Neuronal stem cell (in vitro differentiated cells): ENCODE measurements at regions not wholly inside any gene's neighbourhood (a gene's known extent, or its start where the extent isn't known, plus 50 kb on each side); places are given as distances from the start of the nearest gene placed in this dataset.

Experiments used
- DNase-seq: peaks from one replicate; pipeline ENCODE4 v3.0.0-alpha.2; 2013; ENCODE audit warnings: low spot score
- H2AFZ ChIP-seq: one replicate; pipeline ENCODE4 v1.6.1; 2013; ENCODE audit warnings: mild to moderate bottlenecking, low read length, inconsistent platforms
- H2AK5ac ChIP-seq: 2 replicates; pipeline ENCODE4 v1.6.1; 2013; ENCODE audit warnings: low read depth, mild to moderate bottlenecking, inconsistent platforms, low read length, moderate library complexity, mixed read lengths
- H2BK120ac ChIP-seq: 2 replicates; pipeline ENCODE4 v1.6.1; 2013; ENCODE audit warnings: low read depth, mild to moderate bottlenecking, inconsistent platforms, low read length, moderate library complexity, mixed read lengths
- H2BK12ac ChIP-seq: one replicate; pipeline ENCODE4 v1.6.1; 2013; ENCODE audit warnings: low read length, inconsistent platforms
- H2BK15ac ChIP-seq: 2 replicates; pipeline ENCODE4 v1.6.1; 2013; ENCODE audit warnings: mild to moderate bottlenecking, low read length, inconsistent platforms, mixed read lengths
- H2BK5ac ChIP-seq: one replicate; pipeline ENCODE4 v1.6.1; 2013; ENCODE audit warnings: inconsistent platforms, mild to moderate bottlenecking, low read length, moderate library complexity
- H3K14ac ChIP-seq: one replicate; pipeline ENCODE4 v1.6.1; 2013; ENCODE audit warnings: low read length, inconsistent platforms
- H3K18ac ChIP-seq: 2 replicates; pipeline ENCODE4 v1.6.1; 2013; ENCODE audit warnings: low read length, inconsistent platforms
- H3K23ac ChIP-seq: 2 replicates; pipeline ENCODE4 v1.6.1; 2013; ENCODE audit warnings: low read depth, mild to moderate bottlenecking, mixed read lengths, low read length, inconsistent platforms; ENCODE audit not compliant: poor library complexity
- H3K27ac ChIP-seq: replicated peaks from 3 replicates; pipeline ENCODE4 v1.5.1; 2013; ENCODE audit warnings: low read length, inconsistent platforms
- H3K27me3 ChIP-seq, 3 experiments: 2 replicates each; pipeline ENCODE4 v1.6.1; 2013; ENCODE audit warnings: low read length in 3 of 3, mild to moderate bottlenecking in 2 of 3, inconsistent platforms in 1 of 3, low read depth in 1 of 3, mixed read lengths in 1 of 3, moderate library complexity in 1 of 3; ENCODE audit not compliant: control insufficient read depth in 3 of 3, insufficient read depth in 3 of 3
- H3K36me3 ChIP-seq, 2 donors: replicated peaks in 1 of 2; 2 replicates each; pipeline ENCODE4 v1.6.1; 2013; ENCODE audit warnings: low read length in 2 of 2; ENCODE audit not compliant: control insufficient read depth in 2 of 2, insufficient read depth in 2 of 2
- H3K4ac ChIP-seq: 2 replicates; pipeline ENCODE4 v1.6.1; 2013; ENCODE audit warnings: inconsistent platforms, mild to moderate bottlenecking, low read length, moderate library complexity
- H3K4me1 ChIP-seq, 2 donors: 1 replicate in 1 of 2; 2 replicates in 1 of 2; pipeline ENCODE4 v1.6.1; 2013; ENCODE audit warnings: low read length in 2 of 2, low read depth in 1 of 2; ENCODE audit not compliant: control insufficient read depth in 2 of 2, insufficient read depth in 1 of 2
- H3K4me2 ChIP-seq: one replicate; pipeline ENCODE4 v1.6.1; 2013; ENCODE audit warnings: mild to moderate bottlenecking, low read length, inconsistent platforms; ENCODE audit not compliant: insufficient read depth, poor library complexity, severe bottlenecking
- H3K4me3 ChIP-seq, 2 donors: 2 replicates each; pipeline ENCODE4 v1.5.1; 2013; ENCODE audit warnings: low read length in 2 of 2, mild to moderate bottlenecking in 2 of 2, inconsistent platforms in 1 of 2, moderate library complexity in 1 of 2
- H3K79me1 ChIP-seq: one replicate; pipeline ENCODE4 v1.6.1; 2013; ENCODE audit warnings: low read depth, mild to moderate bottlenecking, inconsistent platforms, low read length, moderate library complexity
- H3K9ac ChIP-seq: one replicate; pipeline ENCODE4 v1.6.1; 2013; ENCODE audit warnings: mild to moderate bottlenecking, low read depth, low read length, inconsistent platforms; ENCODE audit not compliant: poor library complexity
- H3K9me3 ChIP-seq, 2 donors: replicated peaks in 1 of 2; 2 replicates each; pipeline versions ENCODE3 to v1.6.1; 2013; ENCODE audit warnings: low read length in 2 of 2, mild to moderate bottlenecking in 2 of 2, inconsistent platforms in 1 of 2, low read depth in 1 of 2, mixed read lengths in 1 of 2, moderate library complexity in 1 of 2; ENCODE audit not compliant: control insufficient read depth in 2 of 2, insufficient read depth in 1 of 2
- H4K8ac ChIP-seq: one replicate; pipeline ENCODE4 v1.6.1; 2013; ENCODE audit warnings: low read depth, mild to moderate bottlenecking, inconsistent platforms, low read length, moderate library complexity
- H4K91ac ChIP-seq: one replicate; pipeline ENCODE4 v1.6.1; 2013; ENCODE audit warnings: low read length, low read depth, mild to moderate bottlenecking, inconsistent platforms; ENCODE audit not compliant: poor library complexity
- WGBS, 2 donors: extraction: QIAGEN DNeasy Blood & Tissue Kit; methylation state at CpG; one replicate each; pipeline ENCODE4 v1.1.7; 2013; ENCODE audit warnings: missing lambda C conversion rate in 2 of 2, mixed read lengths in 1 of 2; ENCODE audit not compliant: insufficient read length in 2 of 2, insufficient replicate concordance in 1 of 2; ENCODE audit errors: extremely low coverage in 2 of 2; 5-methylcytosine and 5-hydroxymethylcytosine counted together

- Histone ChIP-seq H3K36me3 (no peaks in the 10 kb centered on the region), H2BK120ac (no peak overlapping the region), H3K4me3 (no peak overlapping the region), H2BK15ac (no peak overlapping the region), H2BK12ac (no peak overlapping the region), H3K4ac (no peak overlapping the region), H3K23ac (no peak overlapping the region), H4K8ac (no peak overlapping the region), H3K9ac (no peak overlapping the region), H2BK5ac (no peak overlapping the region), H3K27me3 (no peaks in the 10 kb centered on the region), H3K9me3 (peaks cover 0 to 2% of the 10 kb centered on the region in 2 donors), H3K4me2 (no peak overlapping the region), H3K27ac (no peak overlapping the region), H2AFZ (no peak overlapping the region), H3K4me1 (peaks cover 14 to 20% of the 10 kb centered on the region in 2 donors), H4K91ac (no peak overlapping the region), H2AK5ac (no peak overlapping the region), H3K18ac (no peak overlapping the region), H3K14ac (no peak overlapping the region), H3K79me1 (no peaks in the 10 kb centered on the region)
- no CpG with 5 or more reads among the region's 4 CpGs for WGBS, 2 donors
- DNase-seq, result no peak
Observed at GRCh38 chr2:12557688-12558087, 159.0 kb upstream of the TRIB2 start.

GRCh38 chr2:12558519-12558918, 158.2 kb upstream of the TRIB2 start:
- DNase-seq, result no peak
- H4K8ac ChIP-seq, result no peak overlapping the region
- no peak overlapping the region for H3K4me2 ChIP-seq
- H2AK5ac ChIP-seq, result no peak overlapping the region
- H3K23ac ChIP-seq, result no peak overlapping the region
- H3K27me3 ChIP-seq, result no peaks in the 10 kb centered on the region
- no peak overlapping the region for H2BK15ac ChIP-seq
- no peak overlapping the region for H2AFZ ChIP-seq
- no peak overlapping the region for H3K14ac ChIP-seq
- no peak overlapping the region for H4K91ac ChIP-seq
- H2BK5ac ChIP-seq, result no peak overlapping the region
- H2BK120ac ChIP-seq, result no peak overlapping the region
- no peak overlapping the region for H3K18ac ChIP-seq
- H3K9me3 ChIP-seq, result no peaks in the 10 kb centered on the region
- H3K36me3 ChIP-seq, result no peaks in the 10 kb centered on the region
- no peak overlapping the region for H2BK12ac ChIP-seq
- H3K4me1 ChIP-seq, result peaks cover 14 to 19% of the 10 kb centered on the region in 2 donors
- no peak overlapping the region for H3K4ac ChIP-seq
- no peak overlapping the region for H3K27ac ChIP-seq
- no peaks in the 10 kb centered on the region for H3K79me1 ChIP-seq
- H3K4me3 ChIP-seq, result no peak overlapping the region
- no peak overlapping the region for H3K9ac ChIP-seq
- no CpG with 5 or more reads among the region's 2 CpGs for WGBS, 2 donors

- no peak overlapping the region for H3K4me2 ChIP-seq
- H3K9me3 ChIP-seq, result no peaks in the 10 kb centered on the region
- H3K4ac ChIP-seq, result no peak overlapping the region
- H3K23ac ChIP-seq, result no peak overlapping the region
- H3K27ac ChIP-seq, result no peak overlapping the region
- H4K8ac ChIP-seq, result no peak overlapping the region
- no peak overlapping the region for H2BK12ac ChIP-seq
- H4K91ac ChIP-seq, result no peak overlapping the region
- no peak for DNase-seq
- H3K4me1 ChIP-seq, result peaks cover 6 to 13% of the 10 kb centered on the region in 2 donors
- H3K27me3 ChIP-seq, result no peaks in the 10 kb centered on the region
- no peaks in the 10 kb centered on the region for H3K79me1 ChIP-seq
- no peak overlapping the region for H3K4me3 ChIP-seq
- no peak overlapping the region for H3K14ac ChIP-seq
- H2AK5ac ChIP-seq, result no peak overlapping the region
- H3K9ac ChIP-seq, result no peak overlapping the region
- no peak overlapping the region for H3K18ac ChIP-seq
- H2AFZ ChIP-seq, result no peak overlapping the region
- no peak overlapping the region for H2BK120ac ChIP-seq
- H3K36me3 ChIP-seq, result no peaks in the 10 kb centered on the region
- no peak overlapping the region for H2BK5ac ChIP-seq
- no peak overlapping the region for H2BK15ac ChIP-seq
- no CpG with 5 or more reads among the region's 9 CpGs for WGBS, 2 donors
Observed at GRCh38 chr2:12560618-12561017, 156.1 kb upstream of the TRIB2 start.

GRCh38 chr2:12567411-12567810, 149.3 kb upstream of the TRIB2 start:
- no peak overlapping the region for H3K27ac ChIP-seq
- WGBS, 2 donors, result no CpG with 5 or more reads among the region's 3 CpGs
- H4K91ac ChIP-seq, result no peak overlapping the region
- H2BK5ac ChIP-seq, result no peak overlapping the region
- H2BK15ac ChIP-seq, result no peak overlapping the region
- H3K27me3 ChIP-seq, result no peaks in the 10 kb centered on the region
- H3K23ac ChIP-seq, result no peak overlapping the region
- no peak overlapping the region for H3K4me2 ChIP-seq
- H2BK120ac ChIP-seq, result no peak overlapping the region
- H2AK5ac ChIP-seq, result no peak overlapping the region
- H2BK12ac ChIP-seq, result no peak overlapping the region
- DNase-seq, result no peak
- H3K14ac ChIP-seq, result no peak overlapping the region
- H3K36me3 ChIP-seq, result no peaks in the 10 kb centered on the region
- peaks cover 0 to 9% of the 10 kb centered on the region in 2 donors for H3K4me1 ChIP-seq
- H3K18ac ChIP-seq, result no peak overlapping the region
- no peak overlapping the region for H2AFZ ChIP-seq
- no peaks in the 10 kb centered on the region for H3K9me3 ChIP-seq
- H3K4me3 ChIP-seq, result no peak overlapping the region
- no peak overlapping the region for H3K4ac ChIP-seq
- no peak overlapping the region for H4K8ac ChIP-seq
- no peaks in the 10 kb centered on the region for H3K79me1 ChIP-seq
- no peak overlapping the region for H3K9ac ChIP-seq
